B cell (primary cell): ENCODE measurements at regions not wholly inside any gene's neighbourhood (a gene's known extent, or its start where the extent isn't known, plus 50 kb on each side); places are given as distances from the start of the nearest gene placed in this dataset.

Experiments
- ATAC-seq: fragments of 200-7000 bp; cut with Tn5 transposase; one replicate; pipeline ENCODE4 v1.10.0; 2021; ENCODE audit warnings: low read depth, mild to moderate bottlenecking, moderate number of reproducible peaks, moderate library complexity
- CTCF ChIA-PET: fragments of 350-600 bp; sonication (Branson Sonifier 250); formaldehyde crosslinking; loops from one replicate; lab custom pipeline; 2021; ENCODE audit warnings: antibody characterized with exemption, inconsistent platforms; lab: Charles Lee
- POLR2A ChIA-PET: fragments of 350-600 bp; sonication (Branson Sonifier 250); formaldehyde crosslinking; loops from one replicate; lab custom pipeline; 2021; ENCODE audit warnings: antibody characterized with exemption; lab: Charles Lee
- DNase-seq: peaks from one replicate; pipeline ENCODE4 v3.0.0; 2013
- H2AFZ ChIP-seq: 2 replicates; pipeline ENCODE4 v1.6.1; 2012; ENCODE audit warnings: mild to moderate bottlenecking, low read depth, low read length; ENCODE audit not compliant: insufficient read depth, poor library complexity, severe bottlenecking
- H3K27ac ChIP-seq, 2 donors: 1 replicate in 1 of 2; 2 replicates in 1 of 2; pipeline ENCODE4 v1.5.1; 2012 to 2013; ENCODE audit warnings: low read length in 2 of 2, mild to moderate bottlenecking in 2 of 2, moderate library complexity in 1 of 2
- H3K27me3 ChIP-seq, 4 experiments: fragments of 200-600 bp in 1 of 4; sonication (generic) in 1 of 4; replicated peaks in 1 of 4; 1 replicate in 2 of 4; 2 replicates in 2 of 4; pipeline versions ENCODE4 v1.6.1 to v1.7.0; 2013 to 2016; ENCODE audit warnings: low read length in 3 of 4, mild to moderate bottlenecking in 2 of 4, mixed read lengths in 1 of 4, moderate library complexity in 1 of 4; ENCODE audit not compliant: insufficient read depth in 4 of 4, control insufficient read depth in 3 of 4; ENCODE audit errors: control extremely low read depth in 1 of 4
- H3K36me3 ChIP-seq, 2 experiments: replicated peaks in 1 of 2; 1 replicate in 1 of 2; 2 replicates in 1 of 2; pipeline versions ENCODE4 v1.6.1 to v1.7.1; 2013; ENCODE audit warnings: low read length in 1 of 2; ENCODE audit not compliant: insufficient read depth in 2 of 2, control insufficient read depth in 1 of 2; ENCODE audit errors: control extremely low read depth in 1 of 2, extremely low read depth in 1 of 2
- H3K4me1 ChIP-seq, 2 donors: fragments of 200-600 bp in 1 of 2; sonication (generic) in 1 of 2; 1 replicate in 1 of 2; 2 replicates in 1 of 2; pipeline versions ENCODE4 v1.5.1 to v1.6.1; 2013 to 2017; ENCODE audit warnings: low read length in 2 of 2; ENCODE audit not compliant: control insufficient read depth in 2 of 2, insufficient read depth in 2 of 2
- H3K4me2 ChIP-seq: replicated peaks from 2 replicates; pipeline ENCODE3; 2012; ENCODE audit warnings: mild to moderate bottlenecking, low read depth, low read length; ENCODE audit not compliant: poor library complexity, severe bottlenecking
- H3K4me3 ChIP-seq, 5 experiments: fragments of 200-600 bp in 1 of 5; sonication (generic) in 1 of 5; 1 replicate in 3 of 5; 2 replicates in 2 of 5; pipeline versions ENCODE4 v1.5.1 to v1.7.0; 2011 to 2016; ENCODE audit warnings: low read length in 4 of 5, mild to moderate bottlenecking in 4 of 5, low read depth in 2 of 5, control low read depth in 1 of 5, moderate library complexity in 1 of 5; ENCODE audit not compliant: insufficient read depth in 1 of 5; ENCODE audit errors: control extremely low read depth in 1 of 5, extremely low read depth in 1 of 5
- H3K79me2 ChIP-seq: fragments of 200-600 bp; sonication (generic); one replicate; pipeline ENCODE4 v1.6.0; 2016; ENCODE audit warnings: low read length; ENCODE audit not compliant: control insufficient read depth, insufficient read depth
- H3K9ac ChIP-seq: fragments of 200-600 bp; sonication (generic); 2 replicates; pipeline ENCODE4 v1.6.1; 2017; ENCODE audit warnings: mild to moderate bottlenecking, low read length, moderate library complexity
- H3K9me3 ChIP-seq, 3 donors: one replicate each; pipeline versions ENCODE4 v1.6.1 to v1.7.1; 2013; ENCODE audit warnings: low read length in 2 of 3; ENCODE audit not compliant: control insufficient read depth in 2 of 3, insufficient read depth in 1 of 3; ENCODE audit errors: control extremely low read depth in 1 of 3
- H4K20me1 ChIP-seq: 2 replicates; pipeline ENCODE4 v1.6.0; 2012; ENCODE audit warnings: mild to moderate bottlenecking, low read length; ENCODE audit not compliant: insufficient read depth, control insufficient read depth, poor library complexity, severe bottlenecking
- H3K27ac Mint-ChIP-seq: one replicate; pipeline ENCODE4 v1.8.0; 2021; ENCODE audit warnings: mixed read lengths
- H3K27me3 Mint-ChIP-seq: one replicate; pipeline ENCODE4 v1.8.0; 2021; ENCODE audit warnings: mixed read lengths
- H3K4me1 Mint-ChIP-seq: one replicate; pipeline ENCODE4 v1.8.0; 2021; ENCODE audit warnings: mixed read lengths
- H3K4me3 Mint-ChIP-seq: one replicate; pipeline ENCODE4 v1.8.0; 2021; ENCODE audit warnings: mixed read lengths
- H3K9me3 Mint-ChIP-seq: one replicate; pipeline ENCODE4 v1.8.0; 2022; ENCODE audit warnings: mixed read lengths; ENCODE audit not compliant: insufficient read depth
- EZH2 ChIP-seq: IDR thresholded peaks from 2 replicates; pipeline ENCODE4 v1.6.1; 2012; ENCODE audit warnings: borderline replicate concordance, low read depth, mild to moderate bottlenecking, moderate library complexity, low read length; ENCODE audit not compliant: insufficient read depth, poor library complexity, severe bottlenecking
- WGBS: methylation state at CpG from one replicate; pipeline ENCODE4 v1.1.5; 2013; ENCODE audit warnings: missing lambda C conversion rate; ENCODE audit not compliant: insufficient coverage; 5-methylcytosine and 5-hydroxymethylcytosine counted together
- intact Hi-C: fragments of 100-400 bp; cut with micrococcal nuclease; formaldehyde crosslinking; loops from one replicate; pipeline ENCODE4 v1.10.0; 2022
- TF ChIP-seq, protein P1 (sequence below): fragments of 200-600 bp; IDR thresholded peaks from one replicate; pipeline ENCODE4 v1.8.0; 2022; ENCODE audit warnings: antibody characterized with exemption, mild to moderate bottlenecking

GRCh38 chrX:35728481-35728880, 69.7 kb upstream of the MAGEB16 start:
- H3K36me3 ChIP-seq = no peaks in the 10 kb centered on the region
- ChIA-PET CTCF (no interaction called here), POLR2A (no interaction called here)
- H2AFZ ChIP-seq = no peak overlapping the region
- intact Hi-C loops = no loop called here
- no peak overlapping the region for H3K4me2 ChIP-seq
- no peak overlapping the region for H3K9ac ChIP-seq
- no peaks in the 10 kb centered on the region for H3K79me2 ChIP-seq
- no peaks in the 10 kb centered on the region for H3K9me3 ChIP-seq
- no peak overlapping the region for H3K27ac ChIP-seq
- no peaks in the 10 kb centered on the region for H3K4me1 ChIP-seq
- Mint-ChIP-seq H3K4me3 (no peak overlapping the region), H3K27me3 (no peaks in the 10 kb centered on the region), H3K9me3 (no peaks in the 10 kb centered on the region), H3K27ac (no peak overlapping the region), H3K4me1 (no peaks in the 10 kb centered on the region)
- no CpG with 5 or more reads among the region's 3 CpGs for WGBS
- H3K4me3 ChIP-seq = no peak overlapping the region
- no peaks in the 10 kb centered on the region for H4K20me1 ChIP-seq
- DNase-seq = no peak
- no peak for ATAC-seq
- no peak for TF ChIP-seq EZH2
- TF ChIP-seq, protein P1, sequence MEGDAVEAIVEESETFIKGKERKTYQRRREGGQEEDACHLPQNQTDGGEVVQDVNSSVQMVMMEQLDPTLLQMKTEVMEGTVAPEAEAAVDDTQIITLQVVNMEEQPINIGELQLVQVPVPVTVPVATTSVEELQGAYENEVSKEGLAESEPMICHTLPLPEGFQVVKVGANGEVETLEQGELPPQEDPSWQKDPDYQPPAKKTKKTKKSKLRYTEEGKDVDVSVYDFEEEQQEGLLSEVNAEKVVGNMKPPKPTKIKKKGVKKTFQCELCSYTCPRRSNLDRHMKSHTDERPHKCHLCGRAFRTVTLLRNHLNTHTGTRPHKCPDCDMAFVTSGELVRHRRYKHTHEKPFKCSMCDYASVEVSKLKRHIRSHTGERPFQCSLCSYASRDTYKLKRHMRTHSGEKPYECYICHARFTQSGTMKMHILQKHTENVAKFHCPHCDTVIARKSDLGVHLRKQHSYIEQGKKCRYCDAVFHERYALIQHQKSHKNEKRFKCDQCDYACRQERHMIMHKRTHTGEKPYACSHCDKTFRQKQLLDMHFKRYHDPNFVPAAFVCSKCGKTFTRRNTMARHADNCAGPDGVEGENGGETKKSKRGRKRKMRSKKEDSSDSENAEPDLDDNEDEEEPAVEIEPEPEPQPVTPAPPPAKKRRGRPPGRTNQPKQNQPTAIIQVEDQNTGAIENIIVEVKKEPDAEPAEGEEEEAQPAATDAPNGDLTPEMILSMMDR = no peak
- H3K27me3 ChIP-seq = no peaks in the 10 kb centered on the region

DNA sequence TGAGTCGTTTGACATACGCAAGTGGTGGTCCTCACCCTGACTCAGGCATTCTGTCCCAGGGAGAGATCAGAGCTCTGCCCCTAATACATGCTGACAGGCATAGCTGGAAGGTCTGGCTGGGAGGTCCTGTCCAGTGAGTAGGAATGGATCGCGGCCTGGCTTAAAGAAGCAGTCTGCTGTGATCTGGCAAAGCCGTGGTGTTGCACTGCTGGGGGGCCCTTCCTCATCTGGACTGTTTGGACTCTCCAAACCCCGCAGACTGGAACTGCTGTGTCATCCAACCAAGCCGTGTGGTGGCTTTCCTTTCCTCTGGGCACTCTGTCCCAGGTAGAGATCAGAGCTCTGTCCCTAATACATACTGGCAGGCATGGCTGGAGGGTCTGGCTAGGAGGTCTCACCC, 64.3 kb upstream of the MAGEB16 start:
- intact Hi-C loops = no loop called here
- Histone ChIP-seq H3K27ac (no peak overlapping the region), H3K36me3 (no peaks in the 10 kb centered on the region), H4K20me1 (no peaks in the 10 kb centered on the region), H2AFZ (no peak overlapping the region), H3K4me1 (no peaks in the 10 kb centered on the region), H3K4me3 (no peak overlapping the region), H3K9ac (no peak overlapping the region), H3K79me2 (no peaks in the 10 kb centered on the region), H3K9me3 (no peaks in the 10 kb centered on the region), H3K27me3 (no peaks in the 10 kb centered on the region), H3K4me2 (no peak overlapping the region)
- Mint-ChIP-seq H3K4me1 (no peaks in the 10 kb centered on the region), H3K27ac (no peak overlapping the region), H3K4me3 (no peak overlapping the region), H3K27me3 (no peaks in the 10 kb centered on the region), H3K9me3 (no peaks in the 10 kb centered on the region)
- POLR2A ChIA-PET = no interaction called here
- CTCF ChIA-PET = no interaction called here
- TF ChIP-seq, protein P1 = no peak
- no peak for TF ChIP-seq EZH2
- no peak for DNase-seq
- no peak for ATAC-seq
- 90% methylated on average over 4 of the region's 7 CpGs for whole genome bisulfite sequencing
